ENCODE measurements at regions not wholly inside any gene's neighbourhood (a gene's known extent, or its start where the extent isn't known, plus 50 kb on each side); places are given as distances from the start of the nearest gene placed in this dataset.
"Not testable (repeated sequence)": the region's sequence is repeated elsewhere in the genome, so short reads cannot be mapped to it uniquely, and the experiment has no call there.

DNA sequence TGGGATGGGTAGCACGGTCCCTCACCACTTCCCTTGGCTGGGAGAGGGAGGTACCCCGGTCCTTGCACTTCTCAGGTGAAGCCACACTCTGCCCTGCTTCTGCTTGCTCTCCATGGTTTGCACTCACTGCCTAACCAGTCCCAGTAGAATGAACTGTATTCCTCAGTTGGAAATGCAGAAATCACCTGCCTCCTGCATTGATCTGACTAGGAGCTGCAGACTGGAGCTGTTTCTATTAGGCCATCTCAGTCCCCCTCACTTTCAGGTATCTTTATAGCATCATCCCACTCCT, 264.9 kb downstream of the ZWINT start:
- Histone ChIP-seq H3K4me3 (no peak overlapping the region), H3K79me2 (ENCODE audit: low read depth) (no peaks in the 10 kb centered on the region), H3F3A (ENCODE audit: insufficient read depth, low read depth) (no peaks in the 10 kb centered on the region), H3K27me3 (ENCODE audit: insufficient read depth, low read depth) (no peaks in the 10 kb centered on the region), H3K36me3 (ENCODE audit: low read depth) (no peaks in the 10 kb centered on the region), H3K4me1 (replicated peaks; ENCODE audit: insufficient read depth) (no peaks in the 10 kb centered on the region), H3K9me3 (ENCODE audit: insufficient read depth, low read depth) (no peaks in the 10 kb centered on the region), H2AFZ (no peak overlapping the region), H3K4me2 (no peak overlapping the region), H3K27ac (no peak overlapping the region), H4K20me1 (ENCODE audit: insufficient read depth) (no peaks in the 10 kb centered on the region), H3K9me2 (ENCODE audit: insufficient read depth) (no peaks in the 10 kb centered on the region)
- intact Hi-C loops (cut with micrococcal nuclease; ENCODE audit: unreplicated experiment): no loop called here
- TF ChIP-seq, protein P1, sequence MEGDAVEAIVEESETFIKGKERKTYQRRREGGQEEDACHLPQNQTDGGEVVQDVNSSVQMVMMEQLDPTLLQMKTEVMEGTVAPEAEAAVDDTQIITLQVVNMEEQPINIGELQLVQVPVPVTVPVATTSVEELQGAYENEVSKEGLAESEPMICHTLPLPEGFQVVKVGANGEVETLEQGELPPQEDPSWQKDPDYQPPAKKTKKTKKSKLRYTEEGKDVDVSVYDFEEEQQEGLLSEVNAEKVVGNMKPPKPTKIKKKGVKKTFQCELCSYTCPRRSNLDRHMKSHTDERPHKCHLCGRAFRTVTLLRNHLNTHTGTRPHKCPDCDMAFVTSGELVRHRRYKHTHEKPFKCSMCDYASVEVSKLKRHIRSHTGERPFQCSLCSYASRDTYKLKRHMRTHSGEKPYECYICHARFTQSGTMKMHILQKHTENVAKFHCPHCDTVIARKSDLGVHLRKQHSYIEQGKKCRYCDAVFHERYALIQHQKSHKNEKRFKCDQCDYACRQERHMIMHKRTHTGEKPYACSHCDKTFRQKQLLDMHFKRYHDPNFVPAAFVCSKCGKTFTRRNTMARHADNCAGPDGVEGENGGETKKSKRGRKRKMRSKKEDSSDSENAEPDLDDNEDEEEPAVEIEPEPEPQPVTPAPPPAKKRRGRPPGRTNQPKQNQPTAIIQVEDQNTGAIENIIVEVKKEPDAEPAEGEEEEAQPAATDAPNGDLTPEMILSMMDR (conservative IDR thresholded peaks at IDR 0.05): no peak
- no peak for TF ChIP-seq EZH2 (IDR thresholded peaks at IDR 0.05; ENCODE audit: low read depth)
- POLR2A ChIA-PET (ENCODE audit: unreplicated experiment): no interaction called here
- CTCF ChIA-PET: no interaction called here
- no peak for DNase-seq
- BruUV-seq (replicated peaks): no TSS peak

DNA sequence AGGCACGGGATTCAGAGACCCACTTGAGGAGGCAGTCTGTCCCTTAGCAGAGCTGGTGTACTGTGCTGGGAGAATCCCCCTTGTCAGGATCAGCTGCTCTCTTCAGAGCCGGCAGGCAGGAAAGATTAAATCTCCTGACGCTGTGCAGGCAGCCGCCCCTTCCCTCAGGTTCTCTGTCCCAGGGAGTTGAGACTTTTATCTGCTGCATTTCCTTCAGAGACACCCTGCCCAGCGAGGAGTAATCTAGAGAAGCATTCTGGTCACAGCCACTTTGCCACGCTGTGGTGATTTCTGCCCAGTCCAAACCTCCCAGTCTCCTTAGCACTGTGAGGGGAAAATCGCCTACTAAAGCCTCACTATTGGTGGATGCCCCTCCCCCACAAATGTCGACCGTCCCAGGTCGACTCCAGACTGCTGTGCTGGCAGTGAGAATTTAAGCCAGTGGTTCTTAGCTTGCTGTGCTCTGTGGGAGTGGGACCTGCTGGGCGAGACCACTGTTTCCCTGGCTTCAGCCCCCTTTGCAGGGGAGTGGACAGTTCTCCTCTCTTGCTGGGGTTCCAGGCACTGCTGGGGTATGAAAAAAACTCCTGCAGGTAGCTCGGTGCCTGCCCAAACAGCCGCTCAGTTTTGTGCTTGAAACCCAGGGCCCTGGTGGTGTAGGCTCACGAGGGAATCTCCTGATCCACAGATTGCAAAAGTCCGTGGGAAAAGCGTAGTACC, 265.4 kb downstream of the ZWINT start:
- no TSS peak for BruUV-seq (replicated peaks)
- H3K27ac ChIP-seq: no peak overlapping the region
- intact Hi-C loops (cut with micrococcal nuclease; ENCODE audit: unreplicated experiment): no loop called here
- CTCF ChIA-PET: no interaction called here
- no peaks in the 10 kb centered on the region for H3K4me1 ChIP-seq (replicated peaks; ENCODE audit: insufficient read depth)
- no peak for DNase-seq
- H3K79me2 ChIP-seq (ENCODE audit: low read depth): no peaks in the 10 kb centered on the region
- no peak for TF ChIP-seq EZH2 (IDR thresholded peaks at IDR 0.05; ENCODE audit: low read depth)
- TF ChIP-seq, protein P1 (conservative IDR thresholded peaks at IDR 0.05): no peak
- H3K9me3 ChIP-seq (ENCODE audit: insufficient read depth, low read depth): no peaks in the 10 kb centered on the region
- H4K20me1 ChIP-seq (ENCODE audit: insufficient read depth): no peaks in the 10 kb centered on the region
- no peaks in the 10 kb centered on the region for H3K27me3 ChIP-seq (ENCODE audit: insufficient read depth, low read depth)
- no peak overlapping the region for H3K4me2 ChIP-seq
- H2AFZ ChIP-seq: no peak overlapping the region
- H3F3A ChIP-seq (ENCODE audit: insufficient read depth, low read depth): no peaks in the 10 kb centered on the region
- no peak overlapping the region for H3K4me3 ChIP-seq
- POLR2A ChIA-PET (ENCODE audit: unreplicated experiment): no interaction called here
- H3K9me2 ChIP-seq (ENCODE audit: insufficient read depth): no peaks in the 10 kb centered on the region
- H3K36me3 ChIP-seq (ENCODE audit: low read depth): no peaks in the 10 kb centered on the region

DNA sequence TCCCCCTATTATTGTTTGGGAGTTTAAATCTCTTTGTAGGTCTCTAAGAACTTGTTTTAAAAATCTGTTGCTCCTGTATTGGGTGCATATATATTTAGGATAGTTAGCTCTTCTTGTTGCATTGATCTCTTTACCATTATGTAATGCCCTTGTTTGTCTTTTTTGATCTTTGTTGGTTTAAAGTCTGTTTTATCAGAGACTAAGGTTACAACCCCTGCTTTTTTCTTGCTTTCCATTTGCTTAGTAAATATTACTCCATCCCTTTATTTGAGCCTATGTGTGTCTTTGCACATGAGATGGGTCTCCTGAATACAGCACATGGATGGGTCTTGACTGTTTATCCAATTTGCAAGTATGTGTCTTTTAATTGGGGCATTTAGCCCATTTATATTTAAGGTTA, 267.4 kb downstream of the ZWINT start:
- H3K27me3 ChIP-seq (ENCODE audit: insufficient read depth, low read depth); H3F3A ChIP-seq (ENCODE audit: insufficient read depth, low read depth); H4K20me1 ChIP-seq (ENCODE audit: insufficient read depth); H3K4me2 ChIP-seq; H3K36me3 ChIP-seq (ENCODE audit: low read depth); POLR2A ChIA-PET (ENCODE audit: unreplicated experiment); BruUV-seq (replicated peaks); H3K79me2 ChIP-seq (ENCODE audit: low read depth); H3K9me2 ChIP-seq (ENCODE audit: insufficient read depth); H2AFZ ChIP-seq; H3K4me3 ChIP-seq; CTCF ChIA-PET; H3K27ac ChIP-seq; H3K4me1 ChIP-seq (replicated peaks; ENCODE audit: insufficient read depth); H3K9me3 ChIP-seq (ENCODE audit: insufficient read depth, low read depth); DNase-seq; intact Hi-C loops (cut with micrococcal nuclease; ENCODE audit: unreplicated experiment): not testable (repeated sequence)

DNA sequence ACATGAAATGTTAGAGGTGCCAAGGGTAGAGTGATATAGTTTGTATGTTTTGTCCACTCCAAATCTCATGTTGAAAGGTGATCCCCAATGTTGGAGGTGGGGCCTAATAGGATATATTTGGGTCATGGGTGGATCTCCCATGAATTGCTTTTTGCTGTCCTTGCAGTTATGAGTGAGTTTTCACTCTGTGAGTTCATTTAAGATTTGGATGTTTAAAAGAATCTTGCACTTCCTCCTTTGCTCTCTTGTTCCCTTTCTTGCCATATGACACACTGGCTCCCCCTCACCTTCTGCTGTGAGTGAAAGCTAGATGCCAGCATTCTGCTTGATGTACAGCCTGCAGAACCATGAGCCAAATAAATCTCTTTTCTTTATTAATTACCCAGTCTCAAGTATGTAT, 269.2 kb downstream of the ZWINT start:
- Histone ChIP-seq H3K4me1 (replicated peaks; ENCODE audit: insufficient read depth) (no peaks in the 10 kb centered on the region), H3F3A (ENCODE audit: insufficient read depth, low read depth) (no peaks in the 10 kb centered on the region), H3K9me3 (ENCODE audit: insufficient read depth, low read depth) (0 out of 2 replicates have a peak, but pooled peaks cover 5% of the 10 kb centered on the region), H2AFZ (no peak overlapping the region), H3K27me3 (ENCODE audit: insufficient read depth, low read depth) (no peaks in the 10 kb centered on the region), H3K27ac (no peak overlapping the region), H3K4me2 (no peak overlapping the region), H3K9me2 (ENCODE audit: insufficient read depth) (no peaks in the 10 kb centered on the region), H3K36me3 (ENCODE audit: low read depth) (no peaks in the 10 kb centered on the region), H3K79me2 (ENCODE audit: low read depth) (no peaks in the 10 kb centered on the region), H3K4me3 (no peak overlapping the region), H4K20me1 (ENCODE audit: insufficient read depth) (no peaks in the 10 kb centered on the region)
- ChIA-PET POLR2A (ENCODE audit: unreplicated experiment) (no interaction called here), CTCF (no interaction called here)
- BruUV-seq (replicated peaks): no TSS peak
- intact Hi-C loops (cut with micrococcal nuclease; ENCODE audit: unreplicated experiment): no loop called here
- DNase-seq: no peak
- TF ChIP-seq, protein P1 (conservative IDR thresholded peaks at IDR 0.05): no peak
- TF ChIP-seq EZH2 (IDR thresholded peaks at IDR 0.05; ENCODE audit: low read depth): no peak
